Islet of Langerhans (tissue), 1 donor: ENCODE measurements at regions not wholly inside any gene's neighbourhood (a gene's known extent, or its start where the extent isn't known, plus 50 kb on each side); places are given as distances from the start of the nearest gene placed in this dataset.
A peak's percentile ranks its signal among the peaks of the same experiment; 100 is the strongest.
"Not testable (repeated sequence)": the region's sequence is repeated elsewhere in the genome, so short reads cannot be mapped to it uniquely, and the experiment has no call there.

ENCODE experiments used
- FAIRE-seq: peaks from one replicate; lab custom pipeline; 2011; peaks lifted over from hg19 to GRCh38; lab: Jason Lieb, UNC

GRCh38 chr1:166490437-166490991, 323.7 kb upstream of the FAM78B start:
- no peak for FAIRE-seq

GRCh38 chr1:166493765-166494164, 327.0 kb upstream of the FAM78B start:
- FAIRE-seq: not testable (repeated sequence)

- no peak for FAIRE-seq
These were observed 331.9 kb upstream of the POGK start for GRCh38 chr1:166507347-166507746.

GRCh38 chr1:166511761-166512160, 327.5 kb upstream of the POGK start:
- FAIRE-seq: no peak

- FAIRE-seq: peak; percentile 5
These were observed 325.2 kb upstream of the POGK start for GRCh38 chr1:166514067-166514466.

GRCh38 chr1:166527752-166528151, 311.5 kb upstream of the POGK start:
- no peak for FAIRE-seq

- no peak for FAIRE-seq
These were observed 300.6 kb upstream of the POGK start for GRCh38 chr1:166538646-166539045.

- FAIRE-seq: no peak
These were observed 295.2 kb upstream of the POGK start for GRCh38 chr1:166544036-166544435.

- no peak for FAIRE-seq
These were observed 294.7 kb upstream of the POGK start for GRCh38 chr1:166544561-166544960.

- FAIRE-seq: no peak
These were observed 286.6 kb upstream of the POGK start for GRCh38 chr1:166552706-166553105.

GRCh38 chr1:166570954-166571353, 268.3 kb upstream of the POGK start:
- FAIRE-seq: no peak

- no peak for FAIRE-seq
These were observed 266.1 kb upstream of the POGK start for GRCh38 chr1:166573199-166573598.

GRCh38 chr1:166579557-166580501, 259.4 kb upstream of the POGK start:
- FAIRE-seq: no peak

GRCh38 chr1:166588741-166589140, 250.5 kb upstream of the POGK start:
- FAIRE-seq: no peak

- FAIRE-seq: no peak
These were observed 249.1 kb upstream of the POGK start for GRCh38 chr1:166590161-166590560.

- FAIRE-seq: no peak
These were observed 244.6 kb upstream of the POGK start for GRCh38 chr1:166594646-166595045.

GRCh38 chr1:166597516-166597915, 241.8 kb upstream of the POGK start:
- FAIRE-seq: no peak

GRCh38 chr1:166600574-166600973, 238.7 kb upstream of the POGK start:
- no peak for FAIRE-seq

- no peak for FAIRE-seq
These were observed 237.5 kb upstream of the POGK start for GRCh38 chr1:166601650-166602278.

GRCh38 chr1:166602801-166603200, 236.5 kb upstream of the POGK start:
- FAIRE-seq: not testable (repeated sequence)

- no peak for FAIRE-seq
These were observed 236.0 kb upstream of the POGK start for GRCh38 chr1:166603296-166603695.

GRCh38 chr1:166605137-166605536, 234.1 kb upstream of the POGK start:
- FAIRE-seq: no peak

GRCh38 chr1:166612886-166613285, 226.4 kb upstream of the POGK start:
- no peak for FAIRE-seq
